GM23338 (cell line): ENCODE measurements at regions not wholly inside any gene's neighbourhood (a gene's known extent, or its start where the extent isn't known, plus 50 kb on each side); places are given as distances from the start of the nearest gene placed in this dataset.
"Not testable (repeated sequence)": the region's sequence is repeated elsewhere in the genome, so short reads cannot be mapped to it uniquely, and the experiment has no call there.

Experiments
- CTCF ChIP-seq, 2 experiments: fragments of 200-600 bp in 1 of 2; sonication (generic) in 1 of 2; conservative IDR thresholded peaks; 2 replicates each; pipeline versions ENCODE4 v1.5.1 to v1.6.1; 2016 to 2017; ENCODE audit warnings: antibody characterized with exemption in 2 of 2, low read depth in 2 of 2, mild to moderate bottlenecking in 2 of 2, moderate library complexity in 1 of 2
- POLR2AphosphoS5 ChIP-seq: IDR thresholded peaks from 2 replicates; pipeline ENCODE4 v1.6.1; 2016; ENCODE audit warnings: antibody characterized with exemption, low read depth

GRCh38 chr16:16609627-16610026 is 230.7 kb downstream of the NPIPA7 start:
- not testable (repeated sequence) for TF ChIP-seq CTCF (conservative IDR thresholded peaks at IDR 0.05; ENCODE audit: low read depth in 2 of 2); POLR2AphosphoS5
